Lung microvascular endothelial cell (primary cell): ENCODE measurements at regions not wholly inside any gene's neighbourhood (a gene's known extent, or its start where the extent isn't known, plus 50 kb on each side); places are given as distances from the start of the nearest gene placed in this dataset.

Experiments
- DNase-seq, 2 donors: peaks; one replicate each; pipeline versions ENCODE4 v3.0.0 to v3.0.0-alpha.2; 2010; ENCODE audit warnings: low read depth in 2 of 2

DNA sequence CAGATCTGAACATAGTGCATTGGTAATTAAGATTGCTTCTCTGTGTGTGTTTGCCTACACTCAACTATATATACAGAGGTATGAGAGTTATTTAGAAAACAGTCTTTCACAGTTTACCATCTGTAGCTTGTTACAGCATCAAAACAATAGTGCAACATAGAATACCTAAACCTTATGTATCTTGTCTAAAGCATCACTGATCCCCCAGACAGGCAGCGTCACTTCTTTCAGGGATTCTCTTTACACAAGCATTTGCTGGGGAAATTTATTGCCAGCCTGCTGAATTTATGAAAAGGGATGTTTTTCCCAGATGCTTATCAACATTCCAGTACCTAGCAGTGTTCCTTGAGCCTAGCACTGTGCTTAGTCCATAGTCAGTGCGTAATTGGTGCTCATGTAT, 195.8 kb upstream of the COL8A1 start:
- no peak for DNase-seq

DNA sequence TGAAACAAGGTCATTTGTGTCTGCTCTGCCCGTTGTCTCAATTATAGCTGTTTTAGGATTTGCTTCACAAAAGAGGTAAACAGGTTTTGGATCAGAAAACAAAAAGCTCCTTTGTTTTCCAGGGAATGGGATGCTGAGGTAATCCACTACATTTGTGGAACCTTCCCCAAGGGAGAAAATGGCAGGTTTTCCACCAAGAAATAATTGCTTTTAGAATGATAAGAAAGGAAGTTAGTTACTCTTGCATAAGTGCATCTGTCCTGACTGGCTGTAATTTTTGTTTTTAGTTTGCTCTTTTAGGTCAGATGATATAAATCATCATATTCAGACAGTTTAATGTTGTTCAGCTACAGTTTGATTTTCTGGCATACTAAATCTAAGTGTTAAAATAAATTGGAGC, 198.5 kb upstream of the COL8A1 start:
- DNase-seq, result no peak

DNA sequence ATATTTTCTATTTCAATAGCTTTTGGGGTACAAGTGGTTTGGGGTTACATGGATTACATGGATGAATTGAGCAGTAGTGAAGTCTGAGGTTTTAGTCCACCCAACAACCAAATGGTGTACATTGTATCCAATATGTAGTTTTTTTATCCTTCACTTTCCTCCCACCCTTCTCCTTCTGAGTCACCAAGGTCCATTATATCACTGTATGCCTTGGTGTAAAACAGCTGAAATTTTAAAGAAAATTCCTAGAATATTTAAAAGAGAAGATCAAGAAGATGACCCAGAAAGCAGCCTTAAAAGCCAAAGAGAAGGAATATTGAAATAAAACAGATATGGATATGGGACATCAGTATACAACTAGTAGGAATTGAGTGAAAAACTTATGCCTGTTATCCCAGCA, 204.2 kb upstream of the COL8A1 start:
- DNase-seq, result no peak

DNA sequence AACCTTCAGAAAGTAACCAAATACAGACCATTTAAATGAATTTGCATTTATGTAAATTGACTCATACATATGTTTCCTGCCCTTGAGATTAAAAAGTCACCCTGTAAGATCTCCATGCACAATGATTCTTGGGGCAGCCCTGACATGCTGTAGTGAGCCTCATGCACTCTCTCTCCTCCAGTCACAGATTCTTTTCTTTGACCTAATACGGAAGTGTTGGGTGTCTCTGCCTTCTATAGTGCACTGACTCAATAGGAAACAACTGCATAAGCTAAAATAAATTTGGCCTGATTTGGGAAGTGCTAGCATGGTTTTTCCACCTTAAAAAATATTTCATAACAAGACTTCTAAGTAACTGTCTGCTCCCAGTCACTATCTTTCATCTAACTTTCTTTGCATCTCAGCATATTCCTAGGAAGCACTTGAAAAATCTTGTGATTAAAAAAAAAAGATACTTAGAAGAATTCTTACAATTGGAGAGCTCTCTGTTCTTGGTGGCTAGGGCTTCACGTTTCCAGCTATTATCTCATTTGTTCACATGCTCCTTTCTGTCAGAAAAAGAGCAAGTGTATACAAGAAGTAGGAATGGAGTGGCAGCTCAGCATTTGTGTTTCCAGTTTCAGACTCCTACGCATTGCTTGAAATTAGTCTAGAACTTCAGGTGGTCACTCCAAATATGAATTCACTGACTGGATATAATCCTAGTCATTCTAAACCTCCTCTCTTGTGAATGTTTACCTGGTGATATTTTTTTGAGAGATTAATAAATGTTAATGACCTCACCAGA, 207.9 kb upstream of the COL8A1 start:
- peak in 1 of 2 donors; percentile 70 for DNase-seq

DNA sequence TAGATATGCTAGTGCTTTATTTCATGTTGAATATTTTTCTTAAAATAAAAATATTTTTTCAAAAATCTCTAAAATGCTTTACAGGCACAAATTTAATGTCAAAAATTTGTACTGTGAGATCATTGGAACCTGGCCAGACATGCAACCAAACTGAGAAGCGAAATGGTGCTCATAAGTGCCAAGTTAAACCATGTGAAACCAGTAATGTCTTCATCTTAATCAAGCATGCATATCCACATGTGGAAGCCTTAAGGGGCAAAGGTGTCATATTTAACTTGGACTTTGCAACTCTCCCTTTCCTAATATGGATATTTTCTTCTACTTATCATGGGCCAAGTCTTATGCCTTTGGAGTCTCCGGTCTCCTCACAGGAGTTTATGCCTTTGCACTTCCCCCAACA, 208.9 kb upstream of the COL8A1 start:
- no peak for DNase-seq

DNA sequence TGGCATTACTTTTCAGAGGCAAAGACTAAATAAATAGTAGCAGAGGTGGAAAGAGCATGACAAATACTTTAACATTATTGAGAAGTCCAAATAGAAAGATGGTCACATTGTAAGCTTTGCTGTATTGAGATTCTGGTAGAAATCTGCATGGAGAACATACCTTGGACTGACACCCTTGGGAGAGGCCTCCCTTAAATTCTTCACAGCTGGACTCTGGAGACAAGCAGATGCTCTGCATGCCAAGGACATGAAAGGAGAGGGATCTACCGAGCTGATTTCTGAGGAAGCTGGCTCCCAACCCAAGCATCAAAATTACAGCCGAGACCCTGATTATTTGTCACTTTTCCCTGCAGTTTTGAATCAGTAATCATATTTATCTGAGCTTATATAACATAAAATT, 212.5 kb upstream of the COL8A1 start:
- no peak for DNase-seq

DNA sequence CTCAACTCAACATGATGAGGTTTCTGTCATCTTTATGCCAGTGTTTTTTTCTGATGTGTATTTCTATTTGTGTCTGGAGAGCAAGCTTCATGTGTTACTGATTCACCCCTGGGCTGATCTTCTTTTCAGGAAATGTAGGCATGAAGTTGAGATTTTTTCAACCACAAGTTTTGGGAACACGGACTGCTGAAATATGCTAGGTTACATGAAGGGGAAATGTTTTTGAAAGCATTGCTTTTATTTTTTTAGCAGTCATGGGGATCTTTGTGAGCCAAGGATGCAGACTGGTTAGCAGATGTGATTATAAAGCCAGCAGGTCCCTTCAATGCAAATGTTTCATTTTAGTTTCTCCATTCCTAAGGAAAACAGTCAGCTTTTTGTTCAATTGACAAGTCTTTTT, 219.3 kb upstream of the COL8A1 start:
- peak; percentile 61 to 78 for DNase-seq

DNA sequence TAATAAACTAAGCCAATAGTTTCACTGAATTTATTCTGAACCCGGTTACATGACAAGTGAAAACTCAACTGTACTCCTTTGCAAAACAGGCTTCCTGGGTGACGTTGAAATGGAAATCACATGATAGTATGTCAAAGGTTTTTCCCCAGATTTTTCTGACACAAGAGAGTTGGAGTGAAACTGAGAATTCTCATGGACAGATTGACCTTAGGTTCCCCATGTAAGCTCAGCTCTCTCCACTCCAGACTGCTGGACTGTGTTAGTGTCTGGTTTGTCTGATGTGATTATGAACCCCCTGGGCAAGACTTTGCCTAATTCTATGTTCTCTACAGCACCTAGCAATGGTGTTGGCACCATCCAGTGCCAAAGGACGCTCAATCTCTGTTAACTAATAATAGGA, 219.7 kb upstream of the COL8A1 start:
- no peak for DNase-seq

DNA sequence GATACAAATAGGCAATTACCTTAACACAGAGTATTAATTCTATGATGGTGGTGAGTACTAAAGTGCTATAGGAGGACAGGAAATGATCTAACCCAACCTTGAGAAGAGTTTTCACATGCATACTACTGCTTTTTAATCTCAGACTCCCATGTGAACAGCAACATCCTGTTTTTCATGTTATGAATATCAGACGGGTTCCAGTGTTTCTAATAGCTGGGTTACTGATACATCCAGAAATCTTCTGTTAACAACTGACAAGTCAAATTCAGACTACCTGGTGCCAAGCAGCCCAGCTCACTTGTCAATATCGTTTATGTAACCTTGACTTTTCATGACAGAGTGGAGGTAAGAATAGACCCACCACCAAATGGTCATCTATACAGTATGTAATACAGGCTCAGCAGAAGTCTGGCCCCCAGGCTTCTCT, 220.2 kb upstream of the COL8A1 start:
- peak; percentile 60 to 81 for DNase-seq

DNA sequence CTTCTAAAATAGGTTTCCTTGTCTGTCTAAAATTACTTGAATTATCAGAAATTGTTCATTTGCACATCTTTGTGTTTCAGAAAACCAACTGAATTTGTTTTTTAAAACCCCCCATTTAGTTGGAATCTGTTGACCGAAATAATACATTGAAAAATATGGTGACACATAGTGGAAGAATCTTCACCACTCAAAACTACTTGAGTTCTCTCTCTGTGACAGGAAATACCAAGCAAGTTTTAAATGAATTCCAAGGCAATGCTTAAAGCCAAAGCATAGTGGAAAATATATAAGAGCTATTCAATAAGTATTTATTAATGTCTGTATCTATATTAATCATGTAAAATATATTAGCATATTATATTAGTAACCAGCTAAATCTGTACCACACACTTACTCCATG, 224.9 kb upstream of the COL8A1 start:
- peak; percentile 15 to 82 for DNase-seq

DNA sequence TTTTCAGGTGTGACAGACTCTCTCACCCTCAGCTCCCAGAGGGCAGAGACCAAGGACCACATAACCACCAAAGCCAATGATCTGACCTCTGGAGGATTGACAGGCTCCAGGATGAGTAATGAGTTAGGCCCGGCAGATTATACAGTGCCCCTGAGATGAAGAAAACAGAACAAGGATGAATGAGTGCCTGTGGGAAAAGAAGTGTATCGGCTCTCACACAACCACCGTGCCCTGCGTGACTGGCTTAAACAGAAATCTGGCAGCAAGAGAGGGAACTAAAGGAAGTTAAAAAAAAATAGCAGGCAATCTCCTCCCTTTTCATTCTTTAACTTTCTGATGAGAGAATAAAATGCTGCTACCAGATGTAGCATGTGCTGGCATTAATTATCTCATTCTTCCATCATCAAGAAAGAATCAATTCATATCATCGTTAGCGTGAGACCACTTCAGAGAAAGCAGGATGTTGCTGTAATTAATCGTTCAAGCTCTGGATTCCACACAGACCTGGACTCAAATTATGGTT, 227.5 kb upstream of the COL8A1 start:
- peak; percentile 93 to 95 for DNase-seq

DNA sequence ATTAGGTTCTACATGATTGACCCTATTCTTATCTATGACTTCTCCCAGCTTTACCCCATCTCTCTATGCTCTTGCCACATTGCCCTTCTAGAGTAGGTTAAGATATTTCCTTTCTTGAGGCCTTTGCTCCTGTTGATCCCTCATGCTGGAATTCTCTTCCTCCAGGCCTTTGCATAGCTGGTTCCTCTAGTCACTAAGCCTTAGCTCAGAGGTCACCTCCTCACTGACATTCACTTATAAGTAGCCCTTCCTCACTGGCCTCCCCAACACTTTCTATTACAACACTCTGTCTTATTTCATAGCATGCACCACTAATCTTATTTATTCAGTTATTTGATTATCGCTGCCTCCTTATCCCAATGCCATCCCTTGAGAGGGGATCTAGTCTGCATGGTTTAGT, 228.4 kb upstream of the COL8A1 start:
- no peak for DNase-seq

DNA sequence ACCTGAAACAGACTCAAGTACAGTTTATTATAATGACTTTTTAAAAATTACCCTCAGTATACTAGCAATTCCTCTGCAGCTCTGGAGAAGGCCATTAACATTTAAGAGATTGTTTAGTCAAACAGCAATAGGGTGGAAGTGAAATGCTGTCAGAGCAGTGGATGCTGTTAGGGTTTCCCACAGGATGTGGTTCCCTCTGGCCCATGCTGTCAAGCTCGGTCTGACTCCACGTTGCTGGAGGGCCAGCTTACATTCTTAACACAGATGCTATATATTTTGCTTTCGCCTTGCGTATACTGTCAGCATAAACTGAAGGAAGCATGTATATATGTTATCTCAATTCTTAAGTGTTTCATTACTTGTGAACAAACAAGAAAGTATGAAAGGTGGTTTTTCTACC, 231.1 kb upstream of the COL8A1 start:
- DNase-seq, result no peak

DNA sequence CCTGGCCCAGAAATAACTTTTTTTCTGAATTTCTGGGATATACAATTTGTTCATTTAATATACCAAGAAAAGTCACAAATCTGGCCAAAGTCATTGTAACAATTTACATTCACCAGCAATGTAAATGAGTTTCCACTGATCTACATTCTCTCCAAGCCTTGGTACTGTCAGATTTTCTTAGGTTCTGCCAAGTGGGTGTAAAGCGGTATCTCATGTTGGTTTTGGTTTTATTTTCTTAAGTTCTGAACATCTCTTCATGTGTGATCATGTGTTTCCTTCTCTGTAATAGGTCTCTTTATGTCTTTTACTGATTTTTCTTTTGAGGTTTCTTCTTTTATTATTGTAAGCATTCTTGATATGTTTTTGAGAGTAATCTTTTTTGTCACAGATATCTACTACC, 235.6 kb upstream of the COL8A1 start:
- no peak for DNase-seq

DNA sequence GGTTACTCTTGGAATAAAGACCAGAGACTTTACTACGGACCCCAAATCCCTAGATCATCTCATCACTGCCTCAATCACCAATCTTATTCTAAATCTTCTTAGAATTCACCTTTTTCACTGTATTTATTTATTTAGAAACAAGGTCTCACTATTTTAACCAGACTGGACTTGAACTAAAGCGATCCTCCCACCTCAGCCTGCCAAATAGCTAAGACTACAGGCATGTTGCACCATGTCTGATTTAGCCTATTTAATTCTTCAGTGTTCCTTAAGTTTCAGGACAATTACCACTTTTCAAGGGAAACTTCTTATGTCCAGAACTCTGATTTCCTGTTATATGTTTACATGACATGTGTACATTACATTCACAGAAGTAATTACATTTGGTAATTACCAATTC, 238.0 kb upstream of the COL8A1 start:
- DNase-seq, result no peak

DNA sequence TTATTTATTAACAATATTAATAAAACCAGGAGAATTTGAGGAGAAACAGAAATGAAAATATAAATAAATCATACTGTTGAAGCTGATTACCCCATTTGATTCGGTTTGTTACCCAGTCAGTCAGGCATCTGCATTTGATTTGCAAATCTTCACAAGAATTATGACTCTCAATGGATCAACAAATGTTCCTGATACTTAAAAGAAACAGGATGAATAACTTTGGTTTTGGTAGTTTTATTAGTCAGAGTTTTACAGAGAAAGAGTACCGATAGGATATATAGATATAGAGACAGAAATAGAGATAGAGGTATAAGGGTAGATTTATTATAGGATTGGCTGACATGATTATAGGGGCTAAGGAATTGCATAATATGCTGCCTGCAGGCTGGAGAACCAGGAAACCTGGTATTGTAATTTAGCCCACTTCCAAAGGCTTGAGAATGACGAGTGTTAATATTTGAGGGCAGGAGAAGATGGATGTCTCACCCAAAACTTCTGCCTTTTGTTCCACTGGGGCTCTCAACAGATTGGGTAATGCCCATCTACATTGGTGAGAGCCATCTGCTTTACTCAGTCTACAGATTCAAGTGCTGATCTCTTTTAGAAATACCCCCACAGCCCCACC, 241.6 kb upstream of the COL8A1 start:
- no peak for DNase-seq

DNA sequence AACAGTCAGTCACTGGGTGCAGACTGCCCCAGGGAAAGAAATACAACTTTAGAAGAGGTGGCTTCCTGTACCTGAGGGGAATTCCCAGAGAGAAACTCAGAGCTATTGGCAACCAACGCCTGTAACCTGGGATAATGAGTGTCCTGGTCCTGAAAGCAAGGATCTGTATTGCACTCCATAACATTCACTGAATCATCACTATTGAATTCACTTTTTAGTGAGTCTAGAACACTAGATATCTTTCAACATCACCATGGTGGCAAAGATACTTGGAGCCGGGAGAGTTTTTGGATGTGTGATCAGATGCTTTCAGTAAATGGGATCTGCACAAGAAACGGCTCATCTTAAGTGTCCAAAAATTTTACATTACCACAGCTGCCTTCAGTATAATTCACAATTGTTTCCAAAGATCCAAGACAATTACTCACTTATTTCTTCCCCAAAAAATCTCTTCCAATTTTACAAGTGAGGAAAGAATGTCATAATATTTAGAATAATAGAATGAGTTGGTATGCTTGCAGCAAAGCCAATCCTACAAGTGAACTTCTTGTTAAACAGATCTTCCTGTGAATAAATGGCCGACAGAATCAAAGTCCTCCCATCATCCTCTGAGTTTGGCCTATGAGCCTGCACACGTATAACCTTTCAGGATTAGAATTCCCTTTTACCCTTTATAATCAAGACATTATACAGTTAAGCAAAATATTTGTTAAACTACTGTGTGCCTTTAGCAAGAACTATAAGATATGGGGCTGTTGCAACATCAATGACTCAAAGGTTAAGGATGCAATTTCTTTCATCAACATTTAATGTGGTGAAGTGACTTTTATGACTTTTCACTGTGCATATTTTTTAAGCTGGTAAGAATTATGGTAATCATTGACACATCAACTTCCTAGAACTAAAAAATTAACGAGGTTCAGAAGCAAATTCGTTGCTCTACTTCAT, 243.3 kb upstream of the COL8A1 start:
- DNase-seq, result peak in 1 of 2 donors; percentile 35

DNA sequence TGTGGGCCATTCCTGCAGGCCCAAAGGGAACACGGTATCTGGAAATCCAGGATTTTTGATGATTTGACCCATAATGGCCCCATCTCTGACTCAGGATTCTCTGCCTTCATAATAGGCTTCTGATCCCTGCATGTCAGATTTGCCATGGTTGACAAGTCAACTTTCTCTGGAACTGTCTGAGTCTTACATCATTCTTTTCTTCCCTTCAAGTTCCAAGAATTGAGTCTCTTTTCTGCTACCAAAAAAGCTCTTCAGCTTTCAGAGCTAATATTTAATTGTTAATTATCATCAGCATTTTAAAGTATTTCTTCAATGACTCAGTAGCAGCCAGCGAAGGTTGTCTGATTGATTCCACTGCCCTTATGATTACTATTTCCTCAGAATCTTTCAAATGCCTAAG, 244.4 kb upstream of the COL8A1 start:
- no peak for DNase-seq

DNA sequence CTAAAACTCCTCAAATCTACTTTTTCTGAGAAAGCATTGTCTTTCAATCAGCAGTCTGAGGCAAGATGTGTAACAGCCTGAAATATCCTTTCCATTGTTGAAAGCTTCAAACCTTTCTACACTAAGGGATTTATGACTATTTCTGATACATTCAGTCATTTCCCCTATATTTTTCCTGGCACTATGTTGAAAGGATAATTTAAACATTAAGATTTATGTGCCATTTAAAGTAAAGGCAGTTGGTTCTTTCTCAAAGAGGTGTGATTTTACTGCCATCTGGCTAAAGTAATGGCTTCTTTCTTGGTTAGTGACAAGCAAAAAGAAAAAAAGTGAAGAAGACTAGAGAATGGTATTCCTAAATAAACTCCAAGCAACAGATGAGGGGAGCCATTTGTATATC, 249.6 kb upstream of the COL8A1 start:
- peak in 1 of 2 donors; percentile 14 for DNase-seq

DNA sequence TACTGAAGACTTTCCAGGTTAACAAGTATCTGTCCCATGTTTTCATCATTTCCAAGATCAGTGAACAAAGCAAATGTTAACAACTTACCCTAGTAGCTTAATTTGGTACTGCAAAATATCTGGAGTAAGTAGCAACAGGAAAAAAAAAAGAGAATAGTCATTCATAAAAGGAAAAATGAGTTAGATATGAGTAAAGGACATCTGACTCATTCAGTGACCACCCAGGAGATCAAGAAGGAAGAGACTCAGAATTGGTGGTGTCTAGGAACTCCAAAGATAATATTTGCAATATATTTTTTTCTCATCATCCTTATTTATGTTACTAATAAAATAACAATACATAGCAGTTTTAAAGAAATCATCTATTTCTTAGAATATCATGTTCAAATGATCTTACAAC, 253.8 kb upstream of the COL8A1 start:
- DNase-seq, result peak in 1 of 2 donors; percentile 37

DNA sequence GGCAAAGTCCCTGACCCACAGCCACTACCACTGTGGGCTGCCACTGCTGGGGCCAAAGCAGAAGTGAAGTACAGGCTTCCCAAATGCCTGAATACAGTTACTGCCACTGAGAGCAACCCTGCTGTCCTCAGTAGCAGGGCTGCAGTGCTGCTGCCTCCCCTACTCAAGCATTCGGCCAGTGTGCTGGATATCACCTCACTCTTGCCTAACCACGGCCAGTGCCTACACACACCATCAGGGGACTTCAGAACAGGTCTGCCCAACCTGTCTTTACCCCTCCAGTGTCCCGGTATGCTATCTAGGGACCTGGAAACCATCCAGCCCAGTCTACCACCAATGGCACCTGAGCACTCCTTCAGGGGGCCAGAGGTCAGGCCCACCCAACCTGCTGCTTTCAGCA, 261.5 kb upstream of the COL8A1 start:
- no peak for DNase-seq

DNA sequence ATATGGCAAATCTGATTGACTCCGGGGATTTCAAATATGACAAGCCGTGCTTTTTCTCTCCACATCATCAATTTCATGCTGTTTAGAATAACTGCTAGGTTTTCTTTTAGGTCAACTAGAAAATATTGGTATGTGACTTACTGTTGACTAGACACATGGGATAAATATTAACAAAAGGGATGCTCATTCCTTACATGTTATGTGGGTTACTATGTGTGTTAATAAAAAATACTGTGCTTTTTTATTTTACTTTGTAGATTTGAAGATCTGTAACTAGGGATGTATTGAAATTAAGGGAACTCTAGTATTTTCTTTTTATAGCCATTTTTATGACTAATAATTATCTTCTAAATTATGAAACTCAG, 264.6 kb upstream of the COL8A1 start:
- DNase-seq, result no peak
